T-helper 2 cell treated with Interferon-gamma antibody and Interleukin-4, amounts not matched to agents 5 μg/mL and 100 μg/mL, for 36 hours (primary cell): ENCODE measurements at regions not wholly inside any gene's neighbourhood (a gene's known extent, or its start where the extent isn't known, plus 50 kb on each side); places are given as distances from the start of the nearest gene placed in this dataset.

ENCODE experiments used
- DNase-seq: peaks from one replicate; pipeline ENCODE4 v3.0.0; 2021; ENCODE audit warnings: low spot score
- H3K27ac Mint-ChIP-seq: one replicate; pipeline ENCODE4 v1.8.0; 2021; ENCODE audit warnings: mild to moderate bottlenecking, mixed read lengths
- H3K27me3 Mint-ChIP-seq: one replicate; pipeline ENCODE4 v1.8.0; 2021; ENCODE audit warnings: low read depth, mixed read lengths
- H3K36me3 Mint-ChIP-seq: one replicate; pipeline ENCODE4 v1.8.0; 2021; ENCODE audit warnings: low read depth, mixed read lengths
- H3K4me1 Mint-ChIP-seq: one replicate; pipeline ENCODE4 v1.8.0; 2021; ENCODE audit warnings: low read depth, mixed read lengths
- H3K4me3 Mint-ChIP-seq: one replicate; pipeline ENCODE4 v1.8.0; 2022; ENCODE audit warnings: mild to moderate bottlenecking, moderate library complexity, mixed read lengths
- H3K9me3 Mint-ChIP-seq: one replicate; pipeline ENCODE4 v1.8.0; 2021; ENCODE audit warnings: mixed read lengths

DNA sequence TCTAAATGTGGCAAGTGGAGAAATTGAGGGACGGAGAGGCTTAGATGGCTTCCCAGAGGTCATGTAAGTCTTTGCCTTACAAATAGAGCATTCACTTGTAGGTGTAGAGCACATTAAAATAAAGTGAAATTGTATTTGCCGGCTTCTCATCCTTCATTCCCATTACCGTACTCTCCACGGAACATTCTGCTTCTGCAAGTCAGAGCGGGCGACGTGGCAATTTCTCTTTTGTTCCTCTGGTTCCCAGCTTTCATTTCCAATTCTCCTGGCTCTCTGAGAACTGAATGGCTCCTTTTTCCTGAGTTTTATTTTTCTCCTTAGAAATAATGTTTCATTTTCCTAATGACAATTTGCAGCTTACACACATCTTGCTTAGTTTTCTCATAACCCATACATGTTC is 51.3 kb upstream of the PFKP start:
- H3K27me3 Mint-ChIP-seq: peaks cover 8% of the 10 kb centered on the region
- no peak overlapping the region for H3K4me3 Mint-ChIP-seq
- DNase-seq: no peak
- H3K4me1 Mint-ChIP-seq: no peaks in the 10 kb centered on the region
- no peaks in the 10 kb centered on the region for H3K36me3 Mint-ChIP-seq
- no peaks in the 10 kb centered on the region for H3K9me3 Mint-ChIP-seq
- H3K27ac Mint-ChIP-seq: no peak overlapping the region

DNA sequence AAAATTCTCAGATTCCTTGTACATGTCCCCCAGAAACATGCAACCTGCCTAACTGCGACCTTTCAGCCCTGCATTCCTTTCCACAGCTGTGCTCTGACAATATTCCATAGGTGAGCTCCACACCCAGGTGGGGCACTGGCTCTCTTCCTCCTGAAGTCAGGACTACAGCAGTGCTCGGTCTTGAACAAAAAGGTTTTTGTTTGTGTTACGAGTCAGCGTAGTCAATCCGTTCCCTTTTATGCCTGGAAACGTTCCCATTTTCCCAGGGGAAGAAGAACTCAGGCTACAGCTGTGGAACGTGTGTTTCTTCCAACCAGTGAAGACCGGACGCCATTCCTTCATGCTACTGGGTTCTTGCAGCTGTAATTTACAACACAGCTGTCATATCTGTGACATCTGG is 52.4 kb upstream of the PFKP start:
- DNase-seq: no peak
- Mint-ChIP-seq H3K4me3 (no peak overlapping the region), H3K27ac (no peak overlapping the region), H3K4me1 (no peaks in the 10 kb centered on the region), H3K36me3 (no peaks in the 10 kb centered on the region), H3K27me3 (peaks cover 11% of the 10 kb centered on the region), H3K9me3 (no peaks in the 10 kb centered on the region)

DNA sequence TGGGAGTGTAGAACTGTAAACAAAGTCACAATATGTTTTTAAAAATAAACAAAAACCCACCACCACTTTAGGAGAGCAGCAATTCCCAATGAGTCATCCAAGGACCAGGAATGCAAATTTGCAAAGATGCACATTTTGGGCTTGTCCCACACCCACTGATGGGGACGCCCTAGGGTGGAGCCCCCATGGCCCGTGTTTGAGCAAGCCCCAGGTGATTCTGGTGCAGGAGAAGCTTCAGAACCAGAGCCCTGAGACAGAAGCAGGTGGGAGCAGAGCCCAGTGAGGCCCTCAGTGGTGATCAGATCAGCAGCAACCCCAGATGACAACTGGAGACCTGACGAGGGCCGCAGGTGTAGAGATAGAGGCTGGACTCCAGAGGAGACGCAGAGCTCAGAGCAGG is 55.1 kb upstream of the PFKP start:
- Mint-ChIP-seq H3K4me3 (no peak overlapping the region), H3K4me1 (no peaks in the 10 kb centered on the region), H3K9me3 (no peaks in the 10 kb centered on the region), H3K27ac (no peak overlapping the region), H3K27me3 (peaks cover 30% of the 10 kb centered on the region), H3K36me3 (no peaks in the 10 kb centered on the region)
- no peak for DNase-seq

DNA sequence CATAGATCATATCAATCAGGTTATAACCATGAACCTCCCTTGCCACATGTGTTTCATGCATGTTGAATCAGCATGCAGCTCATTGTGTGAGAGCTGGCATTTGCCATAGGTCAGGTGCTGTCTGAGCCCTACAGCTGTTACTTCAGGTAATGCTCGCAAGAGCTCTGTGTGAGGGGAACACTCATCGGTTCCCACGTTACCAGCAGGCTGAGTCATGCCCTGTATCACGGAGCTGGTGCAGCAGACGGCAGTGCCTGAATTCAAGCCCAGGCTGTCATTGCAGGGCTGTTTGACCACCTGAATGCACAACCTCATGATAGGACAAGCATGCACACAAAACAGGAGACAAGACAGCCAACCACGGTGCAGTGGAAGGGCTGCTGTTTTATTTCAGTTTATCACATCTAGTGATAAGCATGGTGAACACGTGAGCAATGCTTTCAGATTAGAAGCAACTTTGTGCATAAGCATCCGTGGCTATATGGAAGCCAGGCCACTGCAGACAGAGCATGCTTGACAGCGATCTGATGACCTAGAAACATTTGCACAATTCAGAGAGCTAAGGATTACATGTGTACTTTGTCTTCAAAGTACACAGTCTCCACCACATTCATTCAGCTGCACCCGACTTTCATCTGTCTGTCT is 56.4 kb upstream of the PFKP start:
- Mint-ChIP-seq H3K4me3 (no peak overlapping the region), H3K9me3 (no peaks in the 10 kb centered on the region), H3K27ac (no peak overlapping the region), H3K27me3 (peaks cover 30% of the 10 kb centered on the region), H3K4me1 (no peaks in the 10 kb centered on the region), H3K36me3 (no peaks in the 10 kb centered on the region)
- no peak for DNase-seq

DNA sequence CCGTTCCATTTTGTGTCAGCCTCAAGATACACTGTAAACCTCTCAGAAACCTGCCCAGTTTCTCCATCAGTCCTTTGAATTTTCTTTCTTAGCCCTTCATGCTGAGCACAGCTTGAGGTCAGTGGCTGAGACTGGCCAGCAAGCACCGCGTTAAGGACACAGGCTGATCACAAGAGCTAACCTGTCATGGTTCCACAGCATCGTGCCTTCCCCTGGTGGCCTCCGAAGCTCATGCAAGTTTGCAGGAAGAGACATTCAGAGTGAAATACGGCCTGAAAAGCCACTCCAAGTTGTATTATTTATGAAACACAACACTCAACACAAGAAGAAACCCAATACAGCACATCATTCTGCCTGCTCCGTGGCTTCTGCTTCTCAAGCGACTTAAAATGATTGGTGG is 57.0 kb upstream of the PFKP start:
- Mint-ChIP-seq H3K27ac (no peak overlapping the region), H3K27me3 (peaks cover 30% of the 10 kb centered on the region), H3K4me1 (no peaks in the 10 kb centered on the region), H3K36me3 (no peaks in the 10 kb centered on the region), H3K4me3 (no peak overlapping the region), H3K9me3 (no peaks in the 10 kb centered on the region)
- no peak for DNase-seq

DNA sequence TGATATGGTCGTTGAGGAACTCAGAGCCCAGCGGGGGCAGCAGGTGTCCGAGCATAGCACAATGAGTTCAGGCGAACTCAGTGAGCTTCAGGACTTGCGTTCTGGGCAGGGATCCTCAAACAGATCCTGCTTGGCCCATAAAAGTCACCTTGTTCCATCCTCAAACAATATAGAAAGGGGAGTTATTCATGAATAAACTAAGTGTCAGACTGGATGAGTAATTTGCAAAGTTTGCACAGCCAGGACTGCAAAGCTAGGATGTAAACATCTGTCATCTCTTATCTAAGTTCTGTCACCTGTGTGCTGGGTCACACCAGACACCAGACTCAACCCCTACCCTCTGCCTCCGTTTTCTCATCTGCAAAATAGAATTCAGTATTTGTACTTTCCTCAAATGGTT is 58.0 kb upstream of the PFKP start:
- H3K9me3 Mint-ChIP-seq: no peaks in the 10 kb centered on the region
- H3K36me3 Mint-ChIP-seq: no peaks in the 10 kb centered on the region
- no peaks in the 10 kb centered on the region for H3K4me1 Mint-ChIP-seq
- no peak overlapping the region for H3K27ac Mint-ChIP-seq
- H3K27me3 Mint-ChIP-seq: peaks cover 30% of the 10 kb centered on the region
- no peak for DNase-seq
- H3K4me3 Mint-ChIP-seq: no peak overlapping the region

DNA sequence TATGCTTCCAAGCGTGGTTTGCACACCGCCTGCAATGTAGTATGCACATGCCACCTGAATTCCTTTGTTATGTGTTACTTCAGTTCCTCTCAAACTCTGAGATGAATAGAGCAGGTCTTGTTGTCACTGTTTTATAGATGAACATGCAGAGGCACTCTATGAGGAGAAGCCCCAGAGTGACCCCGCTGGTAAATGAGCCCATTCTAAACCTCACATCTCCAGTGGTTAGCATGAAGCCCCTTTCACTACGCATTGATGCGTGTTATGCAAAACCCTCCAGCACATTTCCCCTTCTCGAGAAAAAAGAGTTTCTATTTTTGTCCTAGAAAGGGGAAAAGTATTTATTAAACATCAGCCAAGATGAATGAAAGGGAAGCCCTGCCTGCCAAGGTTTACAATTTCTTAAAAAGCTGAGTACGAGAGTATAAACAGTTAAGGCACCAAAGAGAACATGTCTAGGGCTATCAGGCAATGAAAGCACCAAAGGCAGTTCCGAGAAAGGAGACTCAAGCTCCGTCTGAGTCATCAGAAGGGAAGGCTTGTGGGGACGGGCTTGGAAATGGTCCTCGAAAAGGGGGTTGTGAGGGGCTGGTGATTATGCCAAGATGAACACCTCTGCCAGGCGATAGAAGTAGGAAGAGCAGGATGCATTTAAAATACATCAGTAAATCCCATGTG is 58.7 kb upstream of the PFKP start:
- H3K27me3 Mint-ChIP-seq: peaks cover 30% of the 10 kb centered on the region
- no peak overlapping the region for H3K27ac Mint-ChIP-seq
- H3K4me1 Mint-ChIP-seq: no peaks in the 10 kb centered on the region
- no peak for DNase-seq
- no peaks in the 10 kb centered on the region for H3K9me3 Mint-ChIP-seq
- no peaks in the 10 kb centered on the region for H3K36me3 Mint-ChIP-seq
- H3K4me3 Mint-ChIP-seq: no peak overlapping the region

DNA sequence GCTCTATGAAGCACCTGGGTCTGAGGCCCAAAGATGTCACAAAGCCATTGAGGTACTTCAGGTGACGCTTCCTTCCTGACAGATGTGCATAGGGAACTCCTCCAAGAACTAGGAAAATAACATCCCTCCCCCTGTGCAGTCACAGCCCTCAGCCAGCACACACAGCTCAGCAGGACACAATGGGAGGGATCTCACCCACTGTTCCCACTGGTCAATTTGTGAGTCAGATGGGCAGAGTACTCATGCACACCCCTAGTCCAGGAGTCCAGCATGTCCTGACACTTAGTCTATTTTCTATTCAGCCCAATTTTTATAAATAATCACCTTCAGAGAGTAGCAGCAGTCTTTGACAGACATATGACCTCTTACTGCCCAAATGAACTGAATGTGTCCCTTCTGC is 60.7 kb upstream of the PFKP start:
- H3K4me3 Mint-ChIP-seq: no peak overlapping the region
- no peaks in the 10 kb centered on the region for H3K36me3 Mint-ChIP-seq
- H3K27me3 Mint-ChIP-seq: peaks cover 24% of the 10 kb centered on the region
- no peak overlapping the region for H3K27ac Mint-ChIP-seq
- DNase-seq: no peak
- no peaks in the 10 kb centered on the region for H3K9me3 Mint-ChIP-seq
- no peaks in the 10 kb centered on the region for H3K4me1 Mint-ChIP-seq

DNA sequence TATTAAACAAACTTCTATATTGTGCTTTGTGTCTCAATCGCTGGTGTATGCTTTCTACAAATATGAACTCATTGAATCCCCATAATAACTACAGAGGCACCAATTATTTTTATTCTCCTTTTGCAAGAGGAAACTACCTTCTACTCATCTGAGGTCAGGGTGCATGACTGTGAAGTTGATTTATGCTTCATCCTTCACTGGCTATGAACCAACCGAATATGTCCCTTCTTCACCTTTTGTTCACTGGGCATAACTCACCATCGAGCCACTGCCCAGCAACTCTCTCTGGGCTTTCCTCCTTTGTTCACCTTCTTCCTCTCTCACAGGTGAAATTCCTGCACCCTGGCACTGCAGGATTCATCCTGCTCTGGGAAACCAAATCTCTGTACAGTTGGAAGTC is 61.3 kb upstream of the PFKP start:
- Mint-ChIP-seq H3K27ac (no peak overlapping the region), H3K9me3 (no peaks in the 10 kb centered on the region), H3K36me3 (no peaks in the 10 kb centered on the region), H3K4me3 (no peak overlapping the region), H3K27me3 (peaks cover 23% of the 10 kb centered on the region), H3K4me1 (no peaks in the 10 kb centered on the region)
- no peak for DNase-seq

DNA sequence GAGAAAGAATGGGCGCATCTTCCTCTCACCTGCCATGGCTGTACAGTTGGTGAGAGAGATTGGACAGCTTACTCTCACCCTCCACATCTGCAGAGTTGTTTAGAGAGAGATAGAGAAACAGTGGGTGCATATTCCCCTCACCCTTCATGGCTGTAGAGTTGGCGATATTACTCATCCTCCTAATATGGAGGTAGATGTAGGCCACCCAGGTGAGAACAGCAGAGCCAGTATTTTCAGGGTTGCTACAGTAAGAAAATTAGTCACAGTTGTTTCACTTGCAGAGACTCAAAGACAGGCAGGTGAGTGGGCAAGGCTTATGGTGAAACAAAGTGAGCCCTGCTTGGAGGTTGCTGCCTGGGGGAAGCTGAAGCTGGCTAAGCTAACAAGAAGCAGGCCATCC is 65.0 kb upstream of the PFKP start:
- no peaks in the 10 kb centered on the region for H3K9me3 Mint-ChIP-seq
- H3K27me3 Mint-ChIP-seq: peaks cover under 1% of the 10 kb centered on the region
- no peaks in the 10 kb centered on the region for H3K4me1 Mint-ChIP-seq

DNA sequence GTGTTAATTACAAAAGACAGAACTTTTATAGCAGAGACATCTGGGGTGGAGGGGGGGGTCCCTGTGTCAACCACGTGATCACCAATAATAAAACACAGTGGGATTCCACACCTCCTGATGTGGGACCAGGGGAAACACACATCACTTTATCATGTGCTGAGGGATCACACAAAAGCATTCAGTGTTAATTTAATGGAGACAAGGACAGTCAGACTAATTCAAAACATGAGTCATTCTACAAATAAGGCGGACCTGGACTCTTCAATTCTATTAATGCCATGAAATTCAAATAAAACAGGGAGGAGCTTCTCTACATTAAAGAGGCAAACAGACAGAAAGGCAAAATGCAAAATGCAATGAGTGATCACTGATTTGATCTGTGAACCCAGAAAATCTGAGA is 67.3 kb upstream of the PFKP start:
- H3K27ac Mint-ChIP-seq: no peak overlapping the region
- H3K4me3 Mint-ChIP-seq: no peak overlapping the region
- no peaks in the 10 kb centered on the region for H3K9me3 Mint-ChIP-seq
- H3K27me3 Mint-ChIP-seq: no peaks in the 10 kb centered on the region
- H3K4me1 Mint-ChIP-seq: no peaks in the 10 kb centered on the region
- DNase-seq: no peak
- no peaks in the 10 kb centered on the region for H3K36me3 Mint-ChIP-seq

More for the DNA sequence above, 65.0 kb upstream of the PFKP start:
- no peaks in the 10 kb centered on the region for H3K36me3 Mint-ChIP-seq
- H3K4me3 Mint-ChIP-seq: no peak overlapping the region
- no peak for DNase-seq
- no peak overlapping the region for H3K27ac Mint-ChIP-seq

DNA sequence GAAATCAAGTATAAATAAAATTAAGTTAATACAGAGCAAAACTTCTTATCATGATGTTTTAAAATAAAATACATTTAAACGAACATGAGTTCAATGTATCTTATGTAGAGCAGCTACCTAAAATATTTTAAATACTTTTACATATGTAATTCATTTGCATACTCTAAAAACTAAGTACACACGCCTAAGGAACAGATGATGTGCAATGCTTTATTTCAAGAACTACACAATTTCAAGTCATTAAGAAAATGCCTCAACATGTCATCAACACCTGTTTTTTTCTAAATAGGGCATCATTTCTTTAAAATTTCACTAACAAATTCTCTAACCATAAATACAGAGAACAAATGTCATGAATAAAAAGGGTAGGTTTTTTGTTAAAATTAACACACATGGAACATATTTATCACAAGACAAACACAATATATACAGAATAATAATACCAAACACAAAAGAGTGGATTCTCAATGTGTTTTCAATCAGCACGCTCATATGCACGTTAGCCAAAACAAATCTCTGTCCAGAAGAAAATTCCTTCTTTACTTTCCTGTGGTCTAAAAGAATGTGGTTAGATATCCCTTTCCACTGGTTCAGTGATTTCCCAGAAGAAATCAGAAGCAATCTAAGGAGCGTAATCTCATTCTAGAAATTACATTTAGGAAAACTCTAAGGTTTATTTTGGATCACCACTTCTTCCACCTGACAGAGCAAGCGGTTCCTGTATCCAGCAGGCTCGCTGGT is 73.0 kb upstream of the PFKP start:
- Mint-ChIP-seq H3K4me1 (no peaks in the 10 kb centered on the region), H3K4me3 (no peak overlapping the region), H3K36me3 (no peaks in the 10 kb centered on the region), H3K27ac (no peak overlapping the region), H3K27me3 (peaks cover 2% of the 10 kb centered on the region), H3K9me3 (no peaks in the 10 kb centered on the region)
- no peak for DNase-seq

DNA sequence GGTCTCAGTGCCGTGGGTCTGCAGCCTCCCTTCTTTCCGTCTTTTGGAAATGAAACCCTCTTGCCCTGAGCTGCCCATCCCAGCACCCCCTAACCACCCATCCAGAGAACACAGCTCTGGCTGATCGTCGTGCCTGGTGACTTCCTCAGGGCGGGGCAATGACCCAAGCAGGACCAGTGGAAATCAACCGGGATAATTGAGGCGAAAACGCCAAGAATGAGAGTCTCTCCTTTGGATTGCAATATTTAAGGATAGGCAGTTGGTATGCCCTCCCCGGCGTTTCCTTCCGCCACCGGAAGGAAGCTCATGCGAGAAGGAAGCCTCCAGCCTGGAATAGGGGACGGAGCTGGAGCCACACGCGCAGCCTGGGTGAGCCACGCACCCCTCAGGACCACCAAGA is 73.7 kb upstream of the PFKP start:
- Mint-ChIP-seq H3K4me3 (no peak overlapping the region), H3K36me3 (no peaks in the 10 kb centered on the region), H3K9me3 (peaks cover 2% of the 10 kb centered on the region), H3K27ac (no peak overlapping the region), H3K4me1 (no peaks in the 10 kb centered on the region), H3K27me3 (peaks cover 4% of the 10 kb centered on the region)
- DNase-seq: no peak

DNA sequence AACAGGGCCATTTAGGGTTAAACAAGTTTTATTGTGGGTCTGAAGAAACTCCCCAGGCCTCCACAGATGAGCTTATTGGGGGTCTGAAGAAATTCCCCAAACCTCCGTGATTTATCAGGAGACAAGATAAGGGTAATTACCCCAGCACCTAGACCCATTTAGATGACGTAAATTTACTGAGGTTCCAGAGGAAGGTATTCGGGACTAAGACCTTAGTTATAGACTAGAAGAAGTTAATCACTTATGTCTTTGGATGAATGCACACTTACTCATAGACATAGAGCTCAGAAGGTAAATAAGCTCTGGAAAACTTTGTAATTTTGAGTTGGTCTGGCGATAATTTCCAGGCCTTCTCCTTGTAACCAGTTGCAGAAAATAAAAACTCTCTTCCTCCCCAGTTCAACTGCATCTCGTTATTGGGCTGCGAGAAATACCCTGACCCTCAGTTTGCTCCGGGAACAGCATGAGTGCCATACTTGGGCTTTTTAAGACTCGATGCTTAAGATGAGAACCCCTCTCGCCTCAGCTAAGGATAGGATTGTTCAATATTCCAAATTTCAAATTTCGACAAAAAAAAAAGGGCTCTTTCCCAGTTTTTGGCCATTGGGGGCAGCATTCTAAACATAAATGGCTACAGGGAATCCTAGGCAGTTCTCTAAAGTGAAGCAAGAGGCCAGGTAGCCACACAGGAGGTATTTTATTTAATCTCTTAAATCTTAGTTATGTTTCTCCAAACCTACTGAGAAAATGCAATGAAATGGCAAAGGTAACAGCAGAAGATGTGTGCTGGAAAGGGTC is 74.7 kb upstream of the PFKP start:
- H3K27me3 Mint-ChIP-seq: peaks cover 6% of the 10 kb centered on the region
- DNase-seq: no peak
- no peaks in the 10 kb centered on the region for H3K4me1 Mint-ChIP-seq
- no peak overlapping the region for H3K27ac Mint-ChIP-seq
- no peak overlapping the region for H3K4me3 Mint-ChIP-seq
- no peaks in the 10 kb centered on the region for H3K36me3 Mint-ChIP-seq
- peaks cover 5% of the 10 kb centered on the region for H3K9me3 Mint-ChIP-seq
